Endodermal cell (in vitro differentiated cells): ENCODE measurements at regions not wholly inside any gene's neighbourhood (a gene's known extent, or its start where the extent isn't known, plus 50 kb on each side); places are given as distances from the start of the nearest gene placed in this dataset.

Experiments
- DNase-seq: peaks from one replicate; pipeline ENCODE4 v3.0.0-alpha.2; 2017
- H3K27ac ChIP-seq: 2 replicates; pipeline ENCODE4 v1.5.1; 2013; ENCODE audit warnings: mild to moderate bottlenecking, low read depth, low read length, moderate library complexity
- H3K27me3 ChIP-seq: 2 replicates; pipeline ENCODE4 v1.6.1; 2013; ENCODE audit warnings: mild to moderate bottlenecking, low read length, moderate library complexity; ENCODE audit not compliant: insufficient read depth, control insufficient read depth, poor library complexity, severe bottlenecking
- H3K36me3 ChIP-seq: 2 replicates; pipeline ENCODE4 v1.7.0; 2013; ENCODE audit warnings: mild to moderate bottlenecking, low read length, moderate library complexity; ENCODE audit not compliant: control insufficient read depth, insufficient read depth
- H3K4me1 ChIP-seq: one replicate; pipeline ENCODE4 v1.7.0; 2013; ENCODE audit warnings: low read length; ENCODE audit not compliant: control insufficient read depth, insufficient read depth
- H3K4me3 ChIP-seq: 2 replicates; pipeline ENCODE4 v1.5.1; 2013; ENCODE audit warnings: mild to moderate bottlenecking, low read length, moderate library complexity
- H3K9ac ChIP-seq: 2 replicates; pipeline ENCODE4 v1.6.1; 2013; ENCODE audit warnings: mild to moderate bottlenecking, low read length, moderate library complexity; ENCODE audit not compliant: poor library complexity, severe bottlenecking; ENCODE audit errors: extremely low read depth
- H3K9me3 ChIP-seq: 2 replicates; pipeline ENCODE4 v1.6.1; 2013; ENCODE audit warnings: mild to moderate bottlenecking, low read length, moderate library complexity; ENCODE audit not compliant: control insufficient read depth
- H3K27ac Mint-ChIP-seq: 2 replicates; pipeline ENCODE4 v1.8.0; 2020; ENCODE audit warnings: mixed read lengths
- H3K27me3 Mint-ChIP-seq: 2 replicates; pipeline ENCODE4 v1.8.0; 2021; ENCODE audit warnings: mild to moderate bottlenecking, mixed read lengths; ENCODE audit not compliant: insufficient read depth
- H3K36me3 Mint-ChIP-seq: 2 replicates; pipeline ENCODE4 v1.8.0; 2020; ENCODE audit warnings: low read depth, mixed read lengths
- H3K4me1 Mint-ChIP-seq: 2 replicates; pipeline ENCODE4 v1.8.0; 2020; ENCODE audit warnings: mixed read lengths
- H3K4me3 Mint-ChIP-seq: 2 replicates; pipeline ENCODE4 v1.8.0; 2020; ENCODE audit warnings: mild to moderate bottlenecking, moderate library complexity, mixed read lengths
- H3K9me3 Mint-ChIP-seq: 2 replicates; pipeline ENCODE4 v1.8.0; 2020; ENCODE audit warnings: mild to moderate bottlenecking, mixed read lengths
- CTCF ChIP-seq: fragments of 200-600 bp; sonication (generic); conservative IDR thresholded peaks from 2 replicates; pipeline ENCODE4 v1.5.0; 2021; ENCODE audit warnings: antibody characterized with exemption, mild to moderate bottlenecking
- whole genome bisulfite sequencing, 2 experiments: methylation state at CpG; one replicate each; pipeline versions ENCODE4 v1.1.5 to v1.1.7; 2013; ENCODE audit warnings: missing lambda C conversion rate in 2 of 2, mixed read lengths in 1 of 2; ENCODE audit not compliant: insufficient coverage in 1 of 2, insufficient read length in 1 of 2; 5-methylcytosine and 5-hydroxymethylcytosine counted together

GRCh38 chr2:12982149-12982584, 265.4 kb downstream of the TRIB2 start:
- peaks cover 88% of the 10 kb centered on the region for H3K27me3 Mint-ChIP-seq

GRCh38 chr2:12987246-12987645, 270.5 kb downstream of the TRIB2 start:
- Mint-ChIP-seq H3K27me3 (peaks cover 66% of the 10 kb centered on the region), H3K27ac (no peak overlapping the region)

More at GRCh38 chr2:12982149-12982584, 265.4 kb downstream of the TRIB2 start:
- Mint-ChIP-seq H3K9me3 (no peaks in the 10 kb centered on the region), H3K27ac (no peak overlapping the region), H3K36me3 (no peaks in the 10 kb centered on the region), H3K4me1 (peaks cover 17% of the 10 kb centered on the region), H3K4me3 (no peak overlapping the region)
- H3K27me3 ChIP-seq: peaks cover 61% of the 10 kb centered on the region
- H3K27ac ChIP-seq: no peak overlapping the region
- DNase-seq: no peak
- H3K4me1 ChIP-seq: no peaks in the 10 kb centered on the region
- no peak overlapping the region for H3K4me3 ChIP-seq
- H3K9me3 ChIP-seq: no peaks in the 10 kb centered on the region
- WGBS, 2 experiments: 96 to 100% methylated on average over 1 of the region's 1 CpG
- H3K9ac ChIP-seq: no peak overlapping the region
- TF ChIP-seq CTCF: no peak
- H3K36me3 ChIP-seq: no peaks in the 10 kb centered on the region

GRCh38 chr2:12988279-12988678, 271.5 kb downstream of the TRIB2 start:
- H3K36me3 ChIP-seq: no peaks in the 10 kb centered on the region
- no peaks in the 10 kb centered on the region for H3K9me3 Mint-ChIP-seq
- DNase-seq: no peak
- peaks cover 57% of the 10 kb centered on the region for H3K27me3 Mint-ChIP-seq
- H3K9ac ChIP-seq: no peak overlapping the region
- peaks cover 4% of the 10 kb centered on the region for H3K4me1 Mint-ChIP-seq
- H3K27ac Mint-ChIP-seq: no peak overlapping the region
- H3K27me3 ChIP-seq: peaks cover 32% of the 10 kb centered on the region
- H3K4me3 Mint-ChIP-seq: no peak overlapping the region
- H3K9me3 ChIP-seq: no peaks in the 10 kb centered on the region
- no peaks in the 10 kb centered on the region for H3K36me3 Mint-ChIP-seq
- no peaks in the 10 kb centered on the region for H3K4me1 ChIP-seq
- WGBS, 2 experiments: 91 to 100% methylated on average over 1 to 2 of the region's 2 CpGs
- H3K4me3 ChIP-seq: no peak overlapping the region
- TF ChIP-seq CTCF: no peak
- H3K27ac ChIP-seq: no peak overlapping the region

More at GRCh38 chr2:12987246-12987645, 270.5 kb downstream of the TRIB2 start:
- Histone ChIP-seq H3K4me3 (no peak overlapping the region), H3K9ac (no peak overlapping the region), H3K4me1 (no peaks in the 10 kb centered on the region), H3K9me3 (no peaks in the 10 kb centered on the region), H3K27me3 (peaks cover 31% of the 10 kb centered on the region), H3K36me3 (no peaks in the 10 kb centered on the region), H3K27ac (no peak overlapping the region)
- peaks cover 14% of the 10 kb centered on the region for H3K4me1 Mint-ChIP-seq
- DNase-seq: no peak
- H3K9me3 Mint-ChIP-seq: no peaks in the 10 kb centered on the region
- H3K4me3 Mint-ChIP-seq: no peak overlapping the region
- H3K36me3 Mint-ChIP-seq: no peaks in the 10 kb centered on the region
- TF ChIP-seq CTCF: no peak
